C1 segment of cervical spinal cord (tissue), 14 donors: ENCODE measurements at regions not wholly inside any gene's neighbourhood (a gene's known extent, or its start where the extent isn't known, plus 50 kb on each side); places are given as distances from the start of the nearest gene placed in this dataset.
"Not testable (repeated sequence)": the region's sequence is repeated elsewhere in the genome, so short reads cannot be mapped to it uniquely, and the experiment has no call there.

Experiments used
- DNase-seq, 14 donors: peaks; one replicate each; lab custom pipeline; 2025; lab: John Stamatoyannopoulos, UW

DNA sequence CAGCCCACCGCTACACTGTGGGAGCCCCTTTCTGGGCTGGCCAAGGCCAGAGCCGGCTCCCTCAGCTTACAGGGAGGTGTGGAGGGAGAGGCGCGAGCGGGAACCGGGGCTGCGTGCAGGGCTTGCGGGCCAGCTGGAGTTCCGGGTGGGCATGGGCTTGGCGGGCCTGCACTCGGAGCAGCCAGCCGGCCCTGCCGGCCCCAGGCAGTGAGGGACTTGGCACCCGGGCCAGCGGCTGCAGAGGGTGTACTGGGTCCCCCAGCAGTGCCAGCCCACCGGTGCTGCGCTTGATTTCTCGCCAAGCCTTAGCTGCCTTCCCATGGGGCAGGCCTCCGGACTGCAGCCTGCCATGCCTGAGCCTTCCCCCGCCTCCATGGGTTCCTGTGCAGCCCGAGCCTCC lies 306.2 kb downstream of the PPP4R3C start:
- not testable (repeated sequence) for DNase-seq

DNA sequence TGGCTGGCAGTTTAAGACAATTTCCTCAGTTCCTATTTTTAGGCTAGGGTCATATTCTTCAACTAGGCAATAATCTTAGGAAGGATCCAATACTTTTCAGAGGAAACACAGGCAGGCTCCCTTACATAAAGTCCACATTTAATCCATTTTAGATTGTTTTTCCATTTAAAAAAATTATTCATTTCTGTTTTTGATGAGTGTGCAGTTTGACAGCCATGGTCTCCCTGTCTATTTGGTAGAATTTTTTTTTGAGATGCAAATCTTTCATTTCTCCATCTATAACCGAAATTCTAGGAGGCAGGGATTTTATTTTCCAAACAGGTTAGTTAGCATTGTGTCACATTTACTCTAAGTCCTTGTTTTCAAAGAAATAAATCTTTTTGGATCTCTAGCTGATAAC lies 326.8 kb downstream of the PPP4R3C start:
- no peak for DNase-seq

DNA sequence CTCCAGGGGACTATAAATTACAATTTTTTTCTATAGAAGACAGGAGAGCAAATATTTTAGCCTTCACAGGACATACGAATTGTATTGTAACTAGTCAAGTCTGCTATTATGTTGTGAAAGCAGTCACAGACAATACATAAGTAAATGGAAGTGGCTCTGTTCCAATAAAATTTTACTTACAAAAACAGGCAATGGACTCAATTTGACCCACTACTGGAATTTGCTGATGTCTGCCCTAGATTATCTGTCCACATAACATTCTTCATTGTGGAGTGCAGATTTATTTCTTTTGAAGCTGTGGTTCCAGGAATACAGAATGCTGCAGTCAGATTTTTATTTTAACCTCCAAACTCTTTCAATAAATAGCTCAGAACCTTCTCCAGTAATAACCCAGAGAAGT lies 330.3 kb downstream of the PPP4R3C start:
- no peak for DNase-seq

DNA sequence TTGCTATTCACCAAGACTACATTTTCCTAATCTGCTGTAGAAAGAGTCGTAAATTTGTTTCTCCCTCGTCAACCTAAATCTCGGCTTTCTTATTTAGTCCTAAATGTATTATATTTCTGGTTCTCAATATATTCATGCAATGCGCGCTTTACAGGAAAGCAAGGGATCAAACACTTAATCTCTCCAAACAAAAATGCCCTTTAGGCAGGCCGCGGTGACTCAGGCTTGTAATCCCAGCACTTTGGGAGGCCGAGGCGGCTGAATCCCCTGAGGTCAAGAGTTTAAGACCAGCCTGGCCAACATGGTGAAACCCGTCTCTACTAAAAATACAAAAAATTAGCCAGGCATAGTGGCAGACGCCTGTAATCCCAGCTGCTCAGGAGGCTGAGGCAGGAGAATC lies 376.0 kb downstream of the PPP4R3C start:
- not testable (repeated sequence) for DNase-seq

DNA sequence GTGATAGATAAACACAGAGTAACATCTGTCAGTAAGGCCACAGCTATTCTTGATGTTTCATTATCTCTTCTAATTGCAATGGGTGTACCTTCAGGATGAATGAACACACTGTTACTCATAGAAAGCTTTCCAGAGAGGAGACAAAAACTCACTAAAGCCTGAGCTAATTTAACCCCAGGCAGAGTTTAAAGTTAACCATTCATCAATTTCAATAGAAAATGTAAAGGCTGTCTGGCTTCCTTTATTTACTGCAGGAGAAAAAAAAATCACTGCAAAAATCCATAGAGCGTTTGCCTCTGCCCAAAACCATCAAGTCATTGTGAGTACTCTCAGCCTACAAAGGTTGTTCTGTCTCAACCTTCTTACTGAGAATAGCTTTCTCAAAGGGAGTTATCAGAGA lies 376.9 kb downstream of the PPP4R3C start:
- no peak for DNase-seq

DNA sequence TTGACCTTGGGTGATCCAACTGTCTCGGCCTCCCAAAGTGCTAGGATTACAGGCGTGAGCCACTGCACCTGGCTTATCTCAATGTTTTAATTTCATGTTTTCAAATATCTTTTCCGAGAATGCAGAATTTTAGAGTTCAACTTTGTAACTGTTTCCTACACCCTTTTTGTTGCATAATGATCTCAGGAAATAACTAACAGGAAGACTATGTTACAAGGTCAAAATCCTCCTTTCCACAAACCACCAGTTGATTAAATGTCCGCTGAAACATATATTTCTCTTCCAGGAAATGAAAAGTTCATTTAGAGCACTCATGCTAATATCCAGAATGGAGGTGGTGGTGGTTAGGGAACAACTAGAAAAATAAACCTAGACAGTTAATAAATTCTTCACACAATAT lies 377.8 kb downstream of the PPP4R3C start:
- no peak for DNase-seq

DNA sequence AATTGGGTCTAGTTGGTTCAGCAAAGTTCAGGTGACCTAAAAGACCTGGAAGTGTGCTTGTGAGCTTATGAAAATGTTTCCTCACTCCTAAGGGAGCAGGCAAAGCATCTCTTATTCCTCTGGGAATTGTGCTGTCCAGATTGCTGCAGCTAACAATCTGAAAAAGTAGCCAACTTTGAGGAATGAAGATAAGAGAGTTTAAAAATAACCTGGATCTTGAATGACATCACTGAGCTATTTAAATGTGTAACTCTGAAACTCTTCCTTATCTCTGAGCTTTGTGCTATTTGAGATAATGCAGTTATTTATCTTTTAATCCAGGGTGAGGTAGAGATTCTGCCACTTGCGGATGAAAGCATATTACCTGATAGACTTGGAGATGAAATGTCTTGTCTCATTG lies 384.8 kb downstream of the PPP4R3C start:
- DNase-seq = no peak

DNA sequence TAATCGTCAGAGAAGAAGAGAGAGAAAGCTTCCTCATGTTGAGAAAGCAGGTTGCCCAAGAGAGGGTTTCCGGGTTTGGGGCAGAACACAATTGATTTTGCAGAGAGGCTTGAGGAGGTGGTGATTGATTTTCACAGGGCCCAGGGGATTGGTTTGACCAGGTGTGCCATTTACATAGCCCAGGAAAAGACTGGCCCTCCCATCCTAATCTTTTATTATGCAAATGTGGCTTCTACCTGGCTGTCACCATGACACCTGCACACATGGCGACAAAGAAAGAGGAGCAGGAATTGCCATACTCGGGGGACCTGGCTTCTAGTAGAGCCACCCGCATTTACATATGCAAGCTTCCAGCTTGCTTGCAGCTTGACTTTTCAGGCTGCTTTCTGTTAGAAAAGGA lies 405.3 kb downstream of the PPP4R3C start:
- DNase-seq = no peak

DNA sequence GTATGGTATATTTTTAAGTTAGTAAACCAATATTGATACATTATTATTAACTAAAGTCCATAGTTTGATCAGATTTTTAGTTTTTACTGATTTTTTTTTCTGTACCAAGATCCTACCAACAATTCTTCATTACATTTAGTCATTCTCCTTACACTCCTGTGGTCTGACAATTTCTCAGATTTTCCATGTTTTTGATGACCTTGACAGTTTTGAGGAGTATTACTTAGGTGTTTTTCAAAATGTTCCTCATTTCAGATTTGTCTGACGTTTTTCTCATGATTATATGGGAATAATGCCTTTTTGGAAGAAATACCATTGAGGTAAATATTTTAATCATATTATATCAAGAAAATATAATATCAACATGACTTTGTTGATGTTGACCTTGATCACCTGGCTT lies 423.8 kb downstream of the PPP4R3C start:
- no peak for DNase-seq

DNA sequence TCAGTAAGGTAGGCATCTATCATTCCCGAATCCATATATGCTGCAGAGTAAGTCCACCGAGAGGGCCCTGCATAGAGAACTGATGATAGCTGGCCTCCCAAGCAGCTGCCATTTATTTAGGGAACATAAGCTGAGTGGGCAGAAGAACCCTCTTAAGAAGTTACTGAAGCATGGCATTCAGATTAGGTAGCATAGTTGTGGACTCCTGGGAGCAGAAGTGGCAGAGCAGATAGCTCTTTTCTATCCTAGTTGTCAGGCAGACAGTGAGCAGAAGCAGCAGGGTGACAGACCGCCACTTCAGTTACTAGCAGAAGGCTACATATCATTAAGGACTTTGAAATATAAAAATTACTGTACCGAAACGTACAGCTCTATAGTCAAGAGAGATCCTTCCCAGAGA lies 454.7 kb downstream of the PPP4R3C start:
- no peak for DNase-seq

DNA sequence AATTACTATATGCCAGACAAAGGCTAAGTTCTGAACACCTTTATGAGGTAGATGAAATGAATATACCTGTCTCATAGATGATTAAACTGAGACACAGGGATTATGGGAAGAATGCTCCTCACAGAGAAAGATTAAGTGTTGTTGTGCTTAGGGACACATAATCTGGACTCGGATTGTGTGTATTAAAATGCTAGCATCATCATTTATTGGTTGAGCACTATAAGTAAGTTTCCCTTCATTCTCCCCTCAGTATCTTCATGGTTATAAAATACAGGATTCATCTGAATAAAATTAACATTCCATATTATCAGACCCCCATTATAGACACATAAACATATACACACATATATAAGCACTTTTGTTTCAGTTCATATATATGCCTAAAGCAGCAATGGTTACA lies 463.5 kb downstream of the PPP4R3C start:
- DNase-seq = no peak

DNA sequence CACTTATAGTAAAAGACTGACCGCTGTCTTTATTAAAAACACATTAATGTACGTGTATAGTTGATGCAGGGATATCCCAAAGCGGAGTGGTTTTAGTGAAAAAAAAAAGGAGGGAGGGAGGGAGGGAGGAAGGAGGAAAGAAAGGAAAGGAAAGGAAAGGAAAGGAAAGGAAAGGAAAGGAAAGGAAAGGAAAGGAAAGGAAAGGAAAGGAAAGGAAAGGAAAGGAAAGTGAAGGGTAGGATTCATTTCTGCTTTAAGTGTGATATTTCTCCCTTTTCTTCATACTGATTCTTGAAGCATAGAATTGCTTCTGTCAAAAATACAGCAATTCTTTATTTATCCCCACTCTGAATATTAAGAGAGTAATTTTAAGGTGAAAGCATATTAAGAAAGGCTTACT lies 504.9 kb downstream of the PPP4R3C start:
- no peak for DNase-seq

DNA sequence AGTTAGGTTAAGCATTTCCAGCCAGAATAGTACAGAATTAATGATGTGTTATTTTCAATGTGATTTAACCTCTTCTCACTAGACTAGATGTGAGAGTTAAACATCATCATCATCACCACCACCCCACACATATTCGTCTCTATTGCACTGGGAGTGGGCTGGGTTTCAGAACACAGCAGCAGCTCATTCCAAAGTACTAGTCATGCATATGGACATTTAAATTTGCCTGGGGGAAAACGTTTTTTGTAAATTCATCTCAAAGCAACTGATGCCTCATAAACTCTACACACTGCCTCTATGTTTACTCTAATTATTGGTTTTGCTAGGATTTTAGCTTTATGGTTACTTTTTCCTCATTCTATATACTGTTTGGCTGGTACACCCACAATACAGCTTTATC lies 509.1 kb downstream of the PPP4R3C start:
- DNase-seq = no peak

DNA sequence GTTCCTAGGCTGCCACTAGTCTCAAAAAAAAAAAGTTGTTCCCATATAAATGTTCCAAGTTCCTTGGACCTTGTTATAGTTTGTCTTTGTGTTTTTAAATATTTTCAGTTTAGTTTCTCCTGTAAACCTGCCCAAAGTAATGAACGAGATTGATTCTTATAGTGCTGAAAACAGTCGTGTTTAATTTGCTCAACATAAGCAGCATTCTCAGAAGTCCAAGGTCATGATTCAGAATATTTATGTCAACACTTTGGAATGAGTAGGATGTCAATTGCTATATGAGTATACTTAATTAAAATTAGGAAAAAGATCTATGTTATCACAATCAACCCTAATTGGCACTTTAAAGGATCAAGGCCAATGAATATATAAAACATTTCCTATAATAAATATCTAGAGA lies 510.9 kb downstream of the PPP4R3C start:
- no peak for DNase-seq

DNA sequence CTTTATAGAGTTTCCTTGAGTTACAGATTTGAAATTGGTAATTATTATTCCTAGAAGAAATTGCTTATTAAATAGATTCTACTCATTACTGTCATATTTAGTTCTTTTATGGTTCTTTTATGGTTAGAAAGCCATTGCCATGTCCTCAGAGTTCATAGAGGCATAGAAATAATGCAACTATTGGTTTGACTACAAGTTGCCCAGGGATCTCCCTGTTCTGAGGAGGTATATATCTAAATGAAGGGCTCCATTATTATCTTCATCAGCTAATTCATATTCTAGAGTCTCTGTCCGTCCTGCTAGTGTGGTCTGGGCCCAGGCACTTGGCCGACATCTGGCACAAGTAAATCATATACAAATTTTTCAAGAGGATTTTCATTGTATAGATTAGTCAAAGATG lies 535.7 kb downstream of the PPP4R3C start:
- DNase-seq = no peak

DNA sequence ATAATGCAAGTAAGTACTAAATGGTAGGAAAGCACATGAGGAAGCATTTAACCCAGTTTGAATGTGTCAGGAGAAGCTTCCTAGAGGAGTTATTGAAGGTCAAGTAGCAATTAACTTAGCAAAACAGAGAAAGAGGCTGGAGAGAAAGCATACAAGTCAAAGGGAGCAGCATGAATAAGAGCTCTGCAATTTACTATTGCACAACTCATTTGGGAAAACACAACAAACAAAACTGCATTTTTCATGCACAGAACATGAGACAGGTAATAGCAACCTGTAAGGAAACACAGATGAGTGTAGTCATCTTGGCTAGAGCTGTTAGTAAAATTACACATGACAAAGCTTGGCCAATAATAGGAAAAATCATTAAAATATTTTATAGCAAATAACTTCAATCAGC lies 538.1 kb downstream of the PPP4R3C start:
- no peak for DNase-seq

DNA sequence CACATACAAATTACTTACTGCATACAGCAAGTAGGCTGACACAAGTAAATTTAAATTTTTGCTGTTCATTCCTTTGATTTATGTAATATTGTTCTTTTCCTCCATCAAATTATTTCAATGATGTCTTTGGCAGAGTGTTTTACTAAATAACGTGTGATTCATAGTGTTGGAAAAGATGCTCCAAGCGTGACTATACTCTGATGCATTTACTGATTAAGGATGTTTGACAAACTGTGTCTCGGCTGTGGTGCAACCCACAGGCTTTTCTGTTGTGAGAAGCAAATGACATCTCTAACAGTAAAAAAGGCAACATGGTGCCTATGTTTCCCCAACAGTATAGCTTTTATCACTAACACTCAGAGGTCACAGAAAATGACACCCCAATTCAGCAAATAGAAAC lies 540.9 kb downstream of the PPP4R3C start:
- DNase-seq = no peak

DNA sequence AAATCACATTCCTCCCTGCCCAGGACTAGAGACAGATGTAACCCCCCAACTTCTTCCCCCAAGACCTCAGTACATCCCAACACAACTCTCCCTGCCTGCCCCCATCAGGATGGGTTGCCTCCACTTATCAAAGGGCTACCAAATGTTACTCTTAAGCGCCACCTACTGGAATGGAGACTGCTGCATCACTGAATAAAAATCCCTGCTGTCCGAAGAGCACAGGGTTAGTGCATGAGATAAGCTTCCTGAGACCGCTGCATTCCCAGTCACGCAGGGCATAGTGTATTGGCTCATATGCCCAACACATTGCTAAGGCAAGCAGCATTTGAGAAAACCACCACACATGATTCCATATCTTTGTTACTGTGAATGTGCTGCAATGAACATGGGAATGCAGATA lies 544.5 kb downstream of the PPP4R3C start:
- DNase-seq = no peak

DNA sequence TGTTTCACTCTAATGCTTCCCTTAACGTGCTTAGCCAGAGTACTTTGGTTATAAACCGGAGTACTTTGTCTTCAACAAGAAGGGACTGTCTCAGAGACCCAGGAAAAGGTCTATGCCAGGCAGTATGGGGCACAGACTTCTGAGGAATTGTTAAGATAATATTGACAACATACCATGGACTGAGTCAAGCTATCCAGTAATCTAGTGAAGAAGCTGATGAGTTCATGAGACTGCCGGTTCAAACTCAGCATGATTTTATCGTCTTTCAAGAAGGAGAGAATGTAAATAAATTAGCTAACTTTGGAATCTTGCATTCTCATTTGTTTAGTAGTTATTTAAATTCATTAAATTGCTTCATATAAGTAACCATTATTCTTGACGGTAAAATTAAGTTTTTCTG lies 546.1 kb downstream of the PPP4R3C start:
- DNase-seq = no peak

DNA sequence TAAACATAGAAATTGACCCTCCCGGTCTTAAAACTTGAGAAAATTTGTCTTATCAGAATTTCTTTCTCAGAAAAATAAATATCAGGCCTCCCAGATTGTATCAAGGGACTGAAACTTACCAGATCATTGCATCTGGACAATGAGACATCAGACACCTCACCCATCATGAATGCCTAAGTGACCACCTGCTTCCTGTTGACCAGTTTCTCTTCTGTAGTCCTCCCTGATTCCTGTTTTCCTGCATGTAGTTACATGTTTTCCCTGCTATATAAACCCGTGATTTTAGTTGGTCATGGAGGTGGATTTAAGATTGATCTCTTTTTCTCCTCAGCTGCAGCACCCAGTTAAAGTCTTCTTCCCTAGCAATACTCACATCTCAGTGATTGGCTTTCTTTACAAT lies 548.1 kb downstream of the PPP4R3C start:
- DNase-seq = no peak

DNA sequence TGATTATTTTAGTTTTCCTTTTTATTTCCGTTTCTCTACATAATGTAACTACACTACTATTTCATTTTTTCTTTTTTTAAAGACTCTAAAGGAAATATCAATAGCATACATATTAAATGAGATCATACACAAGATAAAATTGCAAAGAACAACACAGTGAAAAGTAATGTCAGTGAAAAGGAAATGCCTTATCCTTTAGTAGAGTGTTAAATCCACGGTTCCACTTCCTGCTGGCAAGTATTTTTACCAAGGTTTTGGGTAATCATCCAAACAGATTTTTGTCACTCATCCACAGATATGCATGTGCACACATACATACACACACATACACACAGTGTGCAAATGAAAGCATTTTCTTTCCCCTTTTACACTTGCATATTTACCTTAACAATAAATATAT lies 548.9 kb downstream of the PPP4R3C start:
- DNase-seq = no peak

DNA sequence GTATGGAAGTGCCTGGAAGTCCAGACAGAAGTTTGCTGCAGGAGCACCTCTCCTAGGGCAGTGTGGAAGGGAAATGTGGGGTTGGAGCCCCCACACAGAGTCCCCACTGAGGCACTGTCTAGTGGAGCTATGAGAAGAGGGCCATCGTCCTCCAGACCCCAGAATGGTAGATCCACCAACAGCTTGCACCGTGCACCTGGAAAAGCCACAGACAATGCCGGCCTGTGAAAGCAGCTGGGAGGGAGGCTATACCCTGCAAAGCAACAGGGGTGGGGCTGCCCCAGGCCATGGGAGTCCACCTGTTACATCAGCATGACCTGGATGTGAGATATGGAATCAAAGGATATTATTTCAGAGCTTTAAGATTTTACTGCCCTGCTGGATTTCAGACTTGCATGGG lies 551.4 kb downstream of the PPP4R3C start:
- DNase-seq = not testable (repeated sequence)

DNA sequence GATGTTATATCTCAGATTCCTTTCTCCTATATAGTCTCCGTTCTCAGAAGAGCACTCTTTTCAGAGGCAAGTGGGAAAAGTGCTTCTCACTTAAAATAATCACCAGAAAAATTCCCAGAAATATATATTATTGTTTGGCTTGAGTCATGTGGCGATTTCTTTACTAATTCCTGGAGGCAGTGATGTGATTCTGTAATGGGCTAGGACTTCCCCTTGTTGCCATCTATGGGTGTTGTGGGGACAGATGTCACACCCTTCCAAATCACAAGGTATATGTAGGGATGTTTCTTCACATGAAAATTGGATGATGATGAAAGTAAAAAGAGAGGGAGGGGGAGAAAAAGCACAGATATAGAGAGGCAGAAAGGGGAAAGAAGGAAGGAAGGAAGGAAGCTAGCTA lies 553.4 kb downstream of the PPP4R3C start:
- no peak for DNase-seq

DNA sequence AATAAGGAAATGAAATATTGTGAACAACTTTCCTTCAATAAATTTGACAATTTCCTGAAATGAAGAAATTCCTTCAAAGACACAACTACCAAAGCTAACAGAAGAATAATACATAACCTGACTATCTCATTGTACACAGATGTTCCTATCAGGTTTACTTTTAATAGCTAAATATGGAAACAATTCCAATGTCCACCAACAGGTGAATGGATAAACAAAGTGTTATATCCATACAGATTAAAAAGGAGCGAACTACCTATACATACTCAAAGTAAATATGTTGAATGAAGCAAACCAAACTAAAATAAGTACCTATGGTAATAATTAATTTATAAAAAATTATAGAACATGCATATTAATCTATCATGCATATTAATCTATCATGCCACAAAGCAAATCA lies 554.9 kb downstream of the PPP4R3C start:
- DNase-seq = no peak

DNA sequence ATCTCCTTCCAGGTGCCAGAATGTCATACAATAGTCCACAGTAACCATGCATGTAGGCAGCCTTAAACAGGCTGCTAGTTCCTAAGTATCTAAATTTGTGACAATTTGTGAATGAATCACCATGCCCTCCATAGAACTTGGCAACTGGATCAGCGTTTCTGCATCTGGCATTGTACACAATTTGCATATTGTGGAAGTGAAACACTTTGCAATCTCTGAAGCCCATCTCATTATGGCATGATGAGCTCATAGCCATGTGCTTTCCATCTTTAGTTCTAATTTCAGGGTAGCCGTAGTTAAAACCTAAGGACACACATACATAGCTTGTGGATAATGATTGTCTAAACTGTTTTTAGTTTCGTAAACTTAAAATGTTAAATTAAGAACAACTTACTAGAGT lies 573.6 kb downstream of the PPP4R3C start:
- DNase-seq = no peak
